T-helper 1 cell treated with Interleukin-12 subunit alpha and Interleukin-12 subunit beta and Interleukin-4 antibody, amounts not matched to agents 30 μg/mL and 1 μg/mL, for 36 hours (primary cell): ENCODE measurements at regions not wholly inside any gene's neighbourhood (a gene's known extent, or its start where the extent isn't known, plus 50 kb on each side); places are given as distances from the start of the nearest gene placed in this dataset.

ENCODE experiments used
- H3K27ac Mint-ChIP-seq: one replicate; pipeline ENCODE4 v1.8.0; 2021; ENCODE audit warnings: mild to moderate bottlenecking, mixed read lengths
- H3K27me3 Mint-ChIP-seq: one replicate; pipeline ENCODE4 v1.8.0; 2021; ENCODE audit warnings: low read depth, mixed read lengths
- H3K36me3 Mint-ChIP-seq: one replicate; pipeline ENCODE4 v1.8.0; 2021; ENCODE audit warnings: low read depth, mixed read lengths
- H3K4me1 Mint-ChIP-seq: one replicate; pipeline ENCODE4 v1.8.0; 2021; ENCODE audit warnings: low read depth, mixed read lengths
- H3K4me3 Mint-ChIP-seq: one replicate; pipeline ENCODE4 v1.8.0; 2021; ENCODE audit warnings: mild to moderate bottlenecking, moderate library complexity, mixed read lengths
- H3K9me3 Mint-ChIP-seq: one replicate; pipeline ENCODE4 v1.8.0; 2021; ENCODE audit warnings: mixed read lengths

GRCh38 chr14:101025696-101026095, 122.2 kb upstream of the RTL1 start:
- Mint-ChIP-seq H3K4me3 (no peak overlapping the region), H3K27me3 (no peaks in the 10 kb centered on the region), H3K27ac (no peak overlapping the region), H3K36me3 (no peaks in the 10 kb centered on the region), H3K4me1 (no peaks in the 10 kb centered on the region), H3K9me3 (no peaks in the 10 kb centered on the region)

DNA sequence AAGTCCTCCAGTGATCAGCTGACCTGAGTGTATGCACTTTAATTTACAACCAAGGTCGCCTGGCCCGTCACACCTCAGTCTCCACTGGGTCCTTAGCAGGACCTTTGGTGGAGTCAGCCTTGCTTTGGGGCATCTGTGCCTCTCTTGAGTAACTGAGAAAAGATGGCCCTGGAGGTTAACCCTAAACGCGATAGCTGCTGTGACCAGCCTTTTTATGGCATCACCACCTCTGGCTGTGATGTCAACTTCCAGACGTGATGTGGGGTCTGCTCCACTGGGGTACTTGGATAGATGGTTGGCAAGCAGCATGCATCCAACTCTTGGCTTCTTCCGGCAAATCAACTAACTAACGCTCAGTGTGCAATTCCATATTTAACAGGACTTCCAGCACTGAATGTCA, 122.8 kb upstream of the RTL1 start:
- Mint-ChIP-seq H3K9me3 (no peaks in the 10 kb centered on the region), H3K4me3 (no peak overlapping the region), H3K36me3 (no peaks in the 10 kb centered on the region), H3K27me3 (no peaks in the 10 kb centered on the region), H3K27ac (no peak overlapping the region), H3K4me1 (no peaks in the 10 kb centered on the region)

DNA sequence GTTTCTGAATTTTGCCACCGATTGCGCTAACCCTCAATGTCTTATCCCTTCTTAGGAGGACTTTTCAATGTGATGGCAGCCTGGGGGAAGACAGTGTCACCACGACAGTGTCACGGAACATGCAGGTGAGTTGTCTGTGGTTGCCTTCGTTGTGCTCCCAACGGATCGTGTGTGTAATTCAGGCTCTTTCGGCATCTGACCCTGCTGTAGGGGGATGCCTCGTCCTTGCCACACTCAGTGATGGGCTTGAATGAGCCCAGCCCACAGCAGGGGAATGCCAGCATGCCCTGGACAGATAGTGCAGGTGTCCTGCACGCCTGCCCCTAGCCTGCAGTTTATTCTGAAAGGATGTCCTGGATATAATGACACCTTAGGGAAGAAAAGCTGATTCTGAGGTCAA, 123.8 kb upstream of the RTL1 start:
- Mint-ChIP-seq H3K9me3 (no peaks in the 10 kb centered on the region), H3K36me3 (no peaks in the 10 kb centered on the region), H3K27ac (no peak overlapping the region), H3K4me3 (no peak overlapping the region), H3K4me1 (no peaks in the 10 kb centered on the region), H3K27me3 (no peaks in the 10 kb centered on the region)

DNA sequence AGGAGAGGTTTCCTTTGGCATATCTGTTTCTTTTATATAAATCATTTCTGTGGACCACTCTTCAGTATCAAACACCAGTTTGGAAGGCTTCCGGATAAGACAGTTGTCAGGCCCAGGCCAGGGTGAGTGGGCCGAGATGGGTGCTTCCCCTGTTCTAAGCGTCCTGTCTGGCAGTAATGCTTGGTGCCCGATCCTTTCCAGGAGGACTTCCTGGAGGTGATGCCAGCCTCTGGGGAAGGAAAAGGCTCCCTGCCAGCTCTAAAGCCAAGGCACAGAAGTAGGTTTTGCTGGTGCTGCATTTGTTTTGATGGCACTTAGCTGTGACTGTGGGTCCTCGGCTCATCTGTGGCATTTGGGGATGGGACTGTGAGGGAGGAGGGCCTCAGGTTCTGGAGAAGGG, 124.4 kb upstream of the RTL1 start:
- Mint-ChIP-seq H3K4me3 (no peak overlapping the region), H3K4me1 (no peaks in the 10 kb centered on the region), H3K27me3 (no peaks in the 10 kb centered on the region), H3K27ac (no peak overlapping the region), H3K36me3 (no peaks in the 10 kb centered on the region), H3K9me3 (no peaks in the 10 kb centered on the region)

DNA sequence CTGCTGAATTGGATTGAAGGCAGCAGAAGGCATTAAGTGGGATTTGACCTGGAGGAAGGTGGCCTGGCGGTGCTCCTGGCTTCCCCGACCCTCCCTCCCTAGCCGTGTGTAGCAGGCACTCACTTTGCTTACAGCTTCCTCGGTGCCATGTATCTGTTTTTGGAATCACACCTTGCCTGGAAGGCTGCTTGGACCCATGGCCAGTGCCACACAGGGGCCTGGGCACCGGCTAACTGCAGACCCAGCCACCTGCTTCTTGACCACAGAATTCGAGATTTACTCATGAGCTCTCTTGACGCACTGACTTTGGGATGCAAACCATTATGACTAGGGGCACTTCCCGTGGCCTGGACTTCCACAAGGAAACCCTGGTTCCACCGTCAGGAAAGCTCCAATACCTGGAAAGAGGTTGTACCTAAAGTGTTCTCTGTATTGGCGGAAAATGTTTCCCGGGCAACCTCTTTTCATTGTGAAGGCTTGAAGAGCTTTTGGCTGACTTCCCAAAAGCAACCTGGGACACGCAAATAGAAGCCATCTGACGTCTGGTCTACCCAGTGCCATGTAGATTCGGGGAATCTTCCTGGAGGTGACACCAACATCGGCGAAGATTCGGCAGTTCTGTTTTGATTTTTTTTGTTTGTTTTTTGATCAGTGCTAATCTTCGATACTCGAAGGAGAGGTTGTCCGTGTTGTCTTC, 125.6 kb upstream of the RTL1 start:
- Mint-ChIP-seq H3K27ac (no peak overlapping the region), H3K9me3 (no peaks in the 10 kb centered on the region), H3K36me3 (no peaks in the 10 kb centered on the region), H3K27me3 (no peaks in the 10 kb centered on the region), H3K4me3 (no peak overlapping the region), H3K4me1 (no peaks in the 10 kb centered on the region)

DNA sequence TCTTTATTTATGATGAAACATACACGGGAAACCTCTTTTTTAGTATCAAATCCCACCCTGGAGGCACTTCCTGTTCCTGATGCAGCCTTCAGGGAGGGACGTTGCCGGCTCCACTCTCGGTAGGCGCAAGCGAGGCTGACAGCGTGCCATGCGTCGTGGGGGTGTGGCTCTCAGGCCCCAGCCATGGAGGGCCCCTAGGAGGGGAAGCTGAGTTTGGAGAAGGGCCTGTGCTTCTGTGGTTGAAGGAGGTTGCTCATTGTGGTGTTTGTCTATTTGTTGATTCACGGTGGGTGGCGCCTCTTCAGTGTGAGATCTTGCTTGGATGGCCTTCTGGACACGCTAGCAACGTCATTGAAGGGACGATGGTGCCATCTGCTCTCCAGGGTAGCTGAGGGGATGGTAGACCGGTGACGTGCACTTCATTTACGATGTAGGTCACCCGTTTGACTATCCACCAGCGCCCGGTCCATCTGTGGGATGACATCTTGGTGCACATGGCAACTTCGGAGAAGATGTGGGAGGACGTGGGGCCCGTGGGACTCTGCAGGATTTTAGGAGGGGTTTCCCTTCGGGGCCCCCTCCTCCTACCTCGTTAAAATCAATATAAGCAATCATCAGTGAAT, 126.3 kb upstream of the RTL1 start:
- Mint-ChIP-seq H3K9me3 (no peaks in the 10 kb centered on the region), H3K4me1 (no peaks in the 10 kb centered on the region), H3K4me3 (no peak overlapping the region), H3K36me3 (no peaks in the 10 kb centered on the region), H3K27ac (no peak overlapping the region), H3K27me3 (no peaks in the 10 kb centered on the region)

GRCh38 chr14:101030586-101030985, 127.1 kb upstream of the RTL1 start:
- H3K9me3 Mint-ChIP-seq, result no peaks in the 10 kb centered on the region
- H3K4me3 Mint-ChIP-seq, result no peak overlapping the region
- no peaks in the 10 kb centered on the region for H3K27me3 Mint-ChIP-seq
- no peak overlapping the region for H3K27ac Mint-ChIP-seq
- no peaks in the 10 kb centered on the region for H3K4me1 Mint-ChIP-seq
- H3K36me3 Mint-ChIP-seq, result no peaks in the 10 kb centered on the region

DNA sequence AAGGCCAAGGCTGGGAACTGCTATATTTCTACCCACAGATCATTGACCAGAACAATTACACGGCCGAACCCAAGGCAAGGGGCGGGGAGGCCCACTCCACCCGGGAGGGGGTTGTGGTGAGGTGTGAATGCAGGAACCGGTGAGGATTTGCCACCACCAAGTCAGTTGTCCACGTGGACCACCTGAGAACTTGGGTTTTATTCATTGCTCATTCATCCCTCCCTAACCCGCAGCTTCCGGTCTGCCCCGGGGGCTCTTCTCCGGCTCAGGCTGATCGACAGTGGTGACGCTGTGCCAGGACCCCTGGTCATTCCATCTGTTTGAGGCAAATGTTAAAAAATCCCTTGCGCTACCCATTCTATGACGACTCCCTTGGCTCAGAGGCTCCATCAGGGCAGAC, 127.7 kb upstream of the RTL1 start:
- H3K27me3 Mint-ChIP-seq, result no peaks in the 10 kb centered on the region
- H3K9me3 Mint-ChIP-seq, result no peaks in the 10 kb centered on the region
- no peak overlapping the region for H3K27ac Mint-ChIP-seq
- no peaks in the 10 kb centered on the region for H3K36me3 Mint-ChIP-seq
- no peak overlapping the region for H3K4me3 Mint-ChIP-seq
- no peaks in the 10 kb centered on the region for H3K4me1 Mint-ChIP-seq

- Mint-ChIP-seq H3K36me3 (no peaks in the 10 kb centered on the region), H3K27me3 (no peaks in the 10 kb centered on the region), H3K4me3 (no peak overlapping the region), H3K27ac (no peak overlapping the region), H3K9me3 (no peaks in the 10 kb centered on the region), H3K4me1 (no peaks in the 10 kb centered on the region)
Measured at GRCh38 chr14:101031721-101032120, 128.2 kb upstream of the RTL1 start.

DNA sequence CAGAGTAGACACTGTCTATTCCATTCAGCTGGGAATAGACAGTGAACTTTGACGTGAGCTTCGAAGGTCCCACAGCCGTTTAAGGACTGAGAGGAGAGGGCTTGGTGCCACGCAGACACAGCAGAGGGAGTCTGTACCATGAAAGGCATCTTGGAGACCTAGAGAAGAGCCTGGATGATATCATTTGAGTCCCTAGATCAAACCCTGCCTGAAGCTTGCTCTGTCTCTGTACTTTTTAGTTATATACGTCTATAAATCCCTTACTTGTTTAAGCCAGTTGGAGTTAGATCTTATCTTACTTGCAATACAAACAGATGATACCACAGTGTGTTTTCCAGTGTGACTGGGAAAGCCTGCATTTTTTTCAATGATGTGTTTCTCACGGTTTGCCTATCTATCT, 128.9 kb upstream of the RTL1 start:
- Mint-ChIP-seq H3K36me3 (no peaks in the 10 kb centered on the region), H3K4me3 (no peak overlapping the region), H3K9me3 (no peaks in the 10 kb centered on the region), H3K27ac (no peak overlapping the region), H3K27me3 (no peaks in the 10 kb centered on the region), H3K4me1 (no peaks in the 10 kb centered on the region)

- H3K9me3 Mint-ChIP-seq, result no peaks in the 10 kb centered on the region
- H3K4me1 Mint-ChIP-seq, result no peaks in the 10 kb centered on the region
- H3K27ac Mint-ChIP-seq, result no peak overlapping the region
- no peaks in the 10 kb centered on the region for H3K36me3 Mint-ChIP-seq
- no peak overlapping the region for H3K4me3 Mint-ChIP-seq
- H3K27me3 Mint-ChIP-seq, result no peaks in the 10 kb centered on the region
Measured at GRCh38 chr14:101033006-101033405, 129.5 kb upstream of the RTL1 start.

DNA sequence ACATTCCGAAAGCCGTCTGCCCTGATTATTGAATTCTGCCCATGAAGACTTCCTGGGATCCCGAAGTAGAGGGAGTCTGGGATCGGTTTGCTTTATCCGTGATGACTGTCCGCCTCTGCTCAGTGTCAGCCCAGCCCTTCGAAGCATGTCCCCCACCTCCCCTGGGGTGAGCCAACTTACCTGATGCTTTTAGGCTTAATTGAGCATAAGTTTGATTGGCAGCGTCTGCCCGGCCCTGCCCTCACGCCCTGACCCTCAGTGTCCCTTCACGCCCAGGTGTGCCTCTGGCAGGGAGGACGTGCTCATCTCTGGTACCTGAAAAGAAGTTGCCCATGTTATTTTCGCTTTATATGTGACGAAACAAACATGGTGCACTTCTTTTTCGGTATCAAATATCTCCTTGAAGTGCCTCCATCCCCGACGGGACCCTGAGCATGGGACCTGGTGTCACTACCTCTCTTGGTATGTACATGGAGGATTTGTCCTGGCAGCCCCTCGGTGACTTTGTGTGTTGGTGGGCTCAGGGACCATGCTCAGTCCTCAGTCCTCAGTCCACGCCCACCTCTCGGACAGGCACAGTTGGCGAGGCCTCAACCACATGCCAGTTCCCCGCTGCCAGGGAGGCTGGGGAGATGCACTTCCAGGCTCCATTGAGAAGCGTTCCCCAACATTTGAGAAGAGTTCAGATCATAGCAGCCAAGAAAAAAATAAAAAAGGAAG, 130.1 kb upstream of the RTL1 start:
- Mint-ChIP-seq H3K9me3 (no peaks in the 10 kb centered on the region), H3K4me1 (no peaks in the 10 kb centered on the region), H3K27ac (no peak overlapping the region), H3K27me3 (no peaks in the 10 kb centered on the region), H3K4me3 (no peak overlapping the region), H3K36me3 (no peaks in the 10 kb centered on the region)

GRCh38 chr14:101034986-101035385, 131.5 kb upstream of the RTL1 start:
- H3K9me3 Mint-ChIP-seq, result no peaks in the 10 kb centered on the region

GRCh38 chr14:101035466-101036225, 132.1 kb upstream of the RTL1 start:
- no peaks in the 10 kb centered on the region for H3K9me3 Mint-ChIP-seq
- H3K36me3 Mint-ChIP-seq, result no peaks in the 10 kb centered on the region
- H3K4me3 Mint-ChIP-seq, result no peak overlapping the region
- no peaks in the 10 kb centered on the region for H3K27me3 Mint-ChIP-seq
- H3K27ac Mint-ChIP-seq, result no peak overlapping the region
- H3K4me1 Mint-ChIP-seq, result no peaks in the 10 kb centered on the region

More at GRCh38 chr14:101034986-101035385, 131.5 kb upstream of the RTL1 start:
- no peaks in the 10 kb centered on the region for H3K36me3 Mint-ChIP-seq
- no peak overlapping the region for H3K4me3 Mint-ChIP-seq
- H3K4me1 Mint-ChIP-seq, result no peaks in the 10 kb centered on the region
- no peak overlapping the region for H3K27ac Mint-ChIP-seq
- no peaks in the 10 kb centered on the region for H3K27me3 Mint-ChIP-seq
